H9 (cell line): ENCODE measurements at regions not wholly inside any gene's neighbourhood (a gene's known extent, or its start where the extent isn't known, plus 50 kb on each side); places are given as distances from the start of the nearest gene placed in this dataset.

Experiments
- DNase-seq: peaks from one replicate; pipeline ENCODE4 v3.0.0-alpha.2; 2017
- H2AFZ ChIP-seq: one replicate; pipeline ENCODE4 v1.6.1; 2013; ENCODE audit warnings: mild to moderate bottlenecking, low read length, control low read depth, moderate library complexity
- H2AK5ac ChIP-seq: 2 replicates; pipeline ENCODE4 v1.6.1; 2013; ENCODE audit warnings: low read length, control low read depth, mixed read lengths; ENCODE audit not compliant: insufficient read length
- H2BK120ac ChIP-seq: one replicate; pipeline ENCODE4 v1.6.1; 2013; ENCODE audit warnings: low read depth, mild to moderate bottlenecking, low read length, control low read depth, inconsistent platforms; ENCODE audit not compliant: poor library complexity, severe bottlenecking
- H2BK12ac ChIP-seq: 2 replicates; pipeline ENCODE4 v1.6.1; 2013; ENCODE audit warnings: low read length, control low read depth, mixed read lengths, low read depth; ENCODE audit not compliant: insufficient read length
- H2BK15ac ChIP-seq: 2 replicates; pipeline ENCODE4 v1.6.1; 2013; ENCODE audit warnings: low read depth, low read length, control low read depth
- H2BK20ac ChIP-seq: one replicate; pipeline ENCODE4 v1.6.1; 2013; ENCODE audit warnings: low read depth, mild to moderate bottlenecking, low read length, control low read depth, inconsistent platforms; ENCODE audit not compliant: poor library complexity, severe bottlenecking
- H2BK5ac ChIP-seq: 2 replicates; pipeline ENCODE4 v1.6.1; 2013; ENCODE audit warnings: low read length, control low read depth, mixed read lengths; ENCODE audit not compliant: insufficient read length
- H3K14ac ChIP-seq: 2 replicates; pipeline ENCODE4 v1.6.1; 2013; ENCODE audit warnings: low read length, control low read depth; ENCODE audit not compliant: insufficient read depth
- H3K18ac ChIP-seq: 2 replicates; pipeline ENCODE4 v1.6.1; 2013; ENCODE audit warnings: low read depth, mild to moderate bottlenecking, mixed read lengths, low read length, control low read depth; ENCODE audit not compliant: insufficient read length
- H3K23ac ChIP-seq: 2 replicates; pipeline ENCODE4 v1.6.1; 2013; ENCODE audit warnings: low read length, control low read depth, mixed read lengths, low read depth; ENCODE audit not compliant: insufficient read length
- H3K23me2 ChIP-seq: 2 replicates; pipeline ENCODE4 v1.6.1; 2013; ENCODE audit warnings: low read depth, mild to moderate bottlenecking, mixed read lengths, low read length, control low read depth; ENCODE audit not compliant: insufficient read length, poor library complexity, severe bottlenecking
- H3K27ac ChIP-seq: 2 replicates; pipeline ENCODE4 v1.5.1; 2013; ENCODE audit warnings: low read length, control low read depth, mixed read lengths, low read depth; ENCODE audit not compliant: insufficient read length
- H3K27me3 ChIP-seq: 2 replicates; pipeline ENCODE4 v1.6.1; 2013; ENCODE audit warnings: low read length, control low read depth, inconsistent platforms; ENCODE audit not compliant: insufficient read depth
- H3K4ac ChIP-seq: 2 replicates; pipeline ENCODE4 v1.6.1; 2013; ENCODE audit warnings: low read depth, mild to moderate bottlenecking, control low read depth, inconsistent platforms, low read length, moderate library complexity
- H3K4me1 ChIP-seq: 2 replicates; pipeline ENCODE4 v1.6.1; 2013; ENCODE audit warnings: low read length, control low read depth, inconsistent platforms; ENCODE audit not compliant: insufficient read depth
- H3K4me2 ChIP-seq: 2 replicates; pipeline ENCODE4 v1.6.1; 2013; ENCODE audit warnings: low read length, control low read depth, mixed read lengths; ENCODE audit not compliant: insufficient read length, insufficient read depth
- H3K56ac ChIP-seq: 2 replicates; pipeline ENCODE4 v1.6.1; 2013; ENCODE audit warnings: low read depth, mild to moderate bottlenecking, mixed read lengths, low read length, control low read depth; ENCODE audit not compliant: insufficient read length
- H3K79me1 ChIP-seq: 2 replicates; pipeline ENCODE4 v1.6.1; 2013; ENCODE audit warnings: low read depth, mild to moderate bottlenecking, moderate library complexity, low read length, control low read depth, inconsistent platforms; ENCODE audit not compliant: insufficient read depth, poor library complexity, severe bottlenecking
- H3K79me2 ChIP-seq: 2 replicates; pipeline ENCODE4 v1.6.1; 2013; ENCODE audit warnings: low read length, control low read depth, inconsistent platforms; ENCODE audit not compliant: insufficient read depth
- H3K9ac ChIP-seq: 2 replicates; pipeline ENCODE4 v1.6.1; 2013; ENCODE audit warnings: low read length, control low read depth, mixed read lengths; ENCODE audit not compliant: insufficient read length; ENCODE audit errors: extremely low read depth
- H3K9me3 ChIP-seq: one replicate; pipeline ENCODE4 v1.6.1; 2013; ENCODE audit warnings: low read depth, low read length, inconsistent platforms; ENCODE audit not compliant: control insufficient read depth
- H3T11ph ChIP-seq: one replicate; pipeline ENCODE4 v1.6.1; 2013; ENCODE audit warnings: mild to moderate bottlenecking, low read length, control low read depth, inconsistent platforms
- H4K20me1 ChIP-seq: one replicate; pipeline ENCODE4 v1.6.1; 2013; ENCODE audit not compliant: control insufficient read depth, insufficient read length, insufficient read depth
- H4K5ac ChIP-seq: 2 replicates; pipeline ENCODE4 v1.6.1; 2013; ENCODE audit warnings: low read depth, mild to moderate bottlenecking, mixed read lengths, low read length, control low read depth; ENCODE audit not compliant: insufficient read length
- H4K8ac ChIP-seq: replicated peaks from 2 replicates; pipeline ENCODE4 v1.6.1; 2013; ENCODE audit warnings: low read length, control low read depth, mixed read lengths, low read depth; ENCODE audit not compliant: insufficient read length
- H4K91ac ChIP-seq: 2 replicates; pipeline ENCODE4 v1.6.1; 2013; ENCODE audit warnings: low read depth, mild to moderate bottlenecking, moderate library complexity, mixed read lengths, low read length, control low read depth; ENCODE audit not compliant: insufficient read length
- H3K27ac Mint-ChIP-seq, 3 experiments: 2 replicates in 2 of 3; 3 replicates in 1 of 3; pipeline ENCODE4 v1.8.0; 2020 to 2021; ENCODE audit warnings: mixed read lengths in 3 of 3, mild to moderate bottlenecking in 1 of 3, moderate library complexity in 1 of 3
- H3K27me3 Mint-ChIP-seq: 2 replicates; pipeline ENCODE4 v1.8.0; 2021; ENCODE audit warnings: low read depth, mild to moderate bottlenecking, moderate library complexity, mixed read lengths
- H3K36me3 Mint-ChIP-seq, 3 experiments: 2 replicates in 2 of 3; 3 replicates in 1 of 3; pipeline ENCODE4 v1.8.0; 2020 to 2021; ENCODE audit warnings: low read depth in 3 of 3, mixed read lengths in 3 of 3; ENCODE audit not compliant: insufficient read depth in 1 of 3
- H3K4me1 Mint-ChIP-seq, 2 experiments: 2 replicates each; pipeline ENCODE4 v1.8.0; 2020; ENCODE audit warnings: mixed read lengths in 2 of 2
- H3K4me3 Mint-ChIP-seq, 2 experiments: 2 replicates in 1 of 2; 3 replicates in 1 of 2; pipeline ENCODE4 v1.8.0; 2020 to 2021; ENCODE audit warnings: mild to moderate bottlenecking in 2 of 2, mixed read lengths in 2 of 2, moderate library complexity in 1 of 2
- H3K9me3 Mint-ChIP-seq, 2 experiments: 2 replicates in 1 of 2; 3 replicates in 1 of 2; pipeline ENCODE4 v1.8.0; 2020; ENCODE audit warnings: mild to moderate bottlenecking in 2 of 2, mixed read lengths in 2 of 2, moderate library complexity in 1 of 2
- CTCF ChIP-seq: fragments of 200-600 bp; sonication (generic); conservative IDR thresholded peaks from 3 replicates; pipeline ENCODE4 v1.8.0; 2021; ENCODE audit warnings: antibody characterized with exemption, mild to moderate bottlenecking
- WGBS: extraction: QIAGEN DNeasy Blood & Tissue Kit; methylation state at CpG from one replicate; pipeline ENCODE4 v1.1.7; 2013; ENCODE audit warnings: missing lambda C conversion rate, low lambda C conversion rate, mixed read lengths; ENCODE audit not compliant: insufficient read length; ENCODE audit errors: extremely low coverage; 5-methylcytosine and 5-hydroxymethylcytosine counted together

GRCh38 chr1:65535981-65536380 lies 115.5 kb downstream of the LEPR start:
- Histone ChIP-seq H3K4me1 (no peaks in the 10 kb centered on the region), H2BK5ac (no peak overlapping the region), H3K23ac (no peak overlapping the region), H2AFZ (no peak overlapping the region), H3K23me2 (no peaks in the 10 kb centered on the region), H3K9ac (no peak overlapping the region), H3T11ph (no peak overlapping the region), H4K8ac (no peak overlapping the region), H3K79me2 (no peaks in the 10 kb centered on the region), H2BK12ac (no peak overlapping the region), H3K4me2 (no peak overlapping the region), H3K4ac (no peak overlapping the region), H3K56ac (no peak overlapping the region), H4K20me1 (no peaks in the 10 kb centered on the region), H4K5ac (no peak overlapping the region), H3K14ac (no peak overlapping the region), H2BK20ac (no peak overlapping the region), H3K9me3 (no peaks in the 10 kb centered on the region), H3K18ac (no peak overlapping the region), H3K27ac (no peak overlapping the region), H2BK120ac (no peak overlapping the region), H2AK5ac (no peak overlapping the region), H3K79me1 (no peaks in the 10 kb centered on the region), H2BK15ac (no peak overlapping the region), H4K91ac (no peak overlapping the region), H3K27me3 (no peaks in the 10 kb centered on the region)
- no peaks in the 10 kb centered on the region for H3K27me3 Mint-ChIP-seq
- no peak overlapping the region for H3K4me3 Mint-ChIP-seq
- H3K9me3 Mint-ChIP-seq, result peaks cover 5 to 10% of the 10 kb centered on the region in 2 experiments
- DNase-seq, result no peak
- H3K36me3 Mint-ChIP-seq, result peaks cover 0 to 9% (median 2%) of the 10 kb centered on the region in 3 experiments; a peak in 2 of 7 replicates
- no CpG with 5 or more reads among the region's 2 CpGs for WGBS
- no peak for TF ChIP-seq CTCF
- H3K27ac Mint-ChIP-seq, result no peak overlapping the region; a peak in 1 of 7 replicates
- 0 out of 4 replicates have a peak, but pooled peaks cover 0 to 3% of the 10 kb centered on the region in 2 experiments for H3K4me1 Mint-ChIP-seq
